Esophagus mucosa (tissue), 1 donor: ENCODE measurements at regions not wholly inside any gene's neighbourhood (a gene's known extent, or its start where the extent isn't known, plus 50 kb on each side); places are given as distances from the start of the nearest gene placed in this dataset.
"Not testable (repeated sequence)": the region's sequence is repeated elsewhere in the genome, so short reads cannot be mapped to it uniquely, and the experiment has no call there.

Experiments
- ATAC-seq: fragments of 200-7000 bp; cut with Tn5 transposase; one replicate; pipeline ENCODE4 v1.9.1; 2020
- donor health status: DM: yes; HTN: yes; CAD: no.

- no peak for ATAC-seq
Observed at GRCh38 chr3:81277853-81278252, 483.6 kb downstream of the GBE1 start.

- no peak for ATAC-seq
Observed at GRCh38 chr3:81274671-81275070, 486.8 kb downstream of the GBE1 start.

- ATAC-seq, result no peak
Observed at GRCh38 chr3:81270603-81271379, 490.7 kb downstream of the GBE1 start.

GRCh38 chr3:81268526-81268925, 492.9 kb downstream of the GBE1 start:
- ATAC-seq, result no peak

- ATAC-seq, result no peak
Observed at GRCh38 chr3:81261996-81262395, 499.4 kb downstream of the GBE1 start.

- ATAC-seq, result no peak
Observed at GRCh38 chr3:81255463-81255862, 506.0 kb downstream of the GBE1 start.

- ATAC-seq, result no peak
Observed at GRCh38 chr3:81251096-81251495, 510.3 kb downstream of the GBE1 start.

GRCh38 chr3:81249540-81250029, 511.9 kb downstream of the GBE1 start:
- no peak for ATAC-seq

- ATAC-seq, result no peak
Observed at GRCh38 chr3:81245501-81245900, 515.9 kb downstream of the GBE1 start.

- ATAC-seq, result no peak
Observed at GRCh38 chr3:81245043-81245442, 516.4 kb downstream of the GBE1 start.

- no peak for ATAC-seq
Observed at GRCh38 chr3:81244231-81244630, 517.2 kb downstream of the GBE1 start.

- no peak for ATAC-seq
Observed at GRCh38 chr3:81242871-81243270, 518.6 kb downstream of the GBE1 start.

GRCh38 chr3:81237181-81237580, 524.3 kb downstream of the GBE1 start:
- ATAC-seq, result no peak

GRCh38 chr3:81218023-81218422, 543.4 kb downstream of the GBE1 start:
- no peak for ATAC-seq

GRCh38 chr3:81217101-81217500, 544.3 kb downstream of the GBE1 start:
- ATAC-seq, result no peak

- no peak for ATAC-seq
Observed at GRCh38 chr3:81216192-81216591, 545.3 kb downstream of the GBE1 start.

GRCh38 chr3:81214631-81215030, 546.8 kb downstream of the GBE1 start:
- ATAC-seq, result no peak

GRCh38 chr3:81199587-81199986, 561.9 kb downstream of the GBE1 start:
- no peak for ATAC-seq

- no peak for ATAC-seq
Observed at GRCh38 chr3:81198756-81199155, 562.7 kb downstream of the GBE1 start.

GRCh38 chr3:81198216-81198615, 563.2 kb downstream of the GBE1 start:
- ATAC-seq, result no peak

GRCh38 chr3:81197386-81197785, 564.1 kb downstream of the GBE1 start:
- no peak for ATAC-seq

GRCh38 chr3:81195478-81195877, 566.0 kb downstream of the GBE1 start:
- no peak for ATAC-seq

GRCh38 chr3:81186412-81186811, 575.0 kb downstream of the GBE1 start:
- no peak for ATAC-seq

GRCh38 chr3:81182086-81182875, 579.2 kb downstream of the GBE1 start:
- not testable (repeated sequence) for ATAC-seq
